ENCODE measurements at regions not wholly inside any gene's neighbourhood (a gene's known extent, or its start where the extent isn't known, plus 50 kb on each side); places are given as distances from the start of the nearest gene placed in this dataset.
"Not testable (repeated sequence)": the region's sequence is repeated elsewhere in the genome, so short reads cannot be mapped to it uniquely, and the experiment has no call there.

DNA sequence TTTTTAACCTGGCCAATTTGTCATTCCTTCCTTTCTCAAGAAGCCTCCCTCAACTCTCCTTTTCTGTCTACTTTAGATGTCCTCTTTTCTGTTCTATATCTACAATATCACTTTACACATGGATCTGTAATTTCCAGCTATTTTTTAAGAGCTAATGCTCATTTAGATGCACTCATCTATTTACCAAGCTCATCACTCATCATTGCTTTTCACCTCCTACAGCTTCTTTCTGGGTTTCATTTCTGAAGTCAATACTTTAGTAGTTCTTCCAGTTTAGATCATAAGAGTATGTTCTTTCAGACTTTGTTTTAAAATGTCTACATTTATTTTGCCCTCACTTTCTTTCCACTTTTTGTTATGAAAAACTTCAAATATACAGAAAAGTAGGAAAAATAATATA lies 466.9 kb downstream of the MID1IP1 start:
- in situ Hi-C loops (cut with HindIII; ENCODE audit: low sequenced_read_pairs), result no loop called here
- TF ChIP-seq, protein P1, sequence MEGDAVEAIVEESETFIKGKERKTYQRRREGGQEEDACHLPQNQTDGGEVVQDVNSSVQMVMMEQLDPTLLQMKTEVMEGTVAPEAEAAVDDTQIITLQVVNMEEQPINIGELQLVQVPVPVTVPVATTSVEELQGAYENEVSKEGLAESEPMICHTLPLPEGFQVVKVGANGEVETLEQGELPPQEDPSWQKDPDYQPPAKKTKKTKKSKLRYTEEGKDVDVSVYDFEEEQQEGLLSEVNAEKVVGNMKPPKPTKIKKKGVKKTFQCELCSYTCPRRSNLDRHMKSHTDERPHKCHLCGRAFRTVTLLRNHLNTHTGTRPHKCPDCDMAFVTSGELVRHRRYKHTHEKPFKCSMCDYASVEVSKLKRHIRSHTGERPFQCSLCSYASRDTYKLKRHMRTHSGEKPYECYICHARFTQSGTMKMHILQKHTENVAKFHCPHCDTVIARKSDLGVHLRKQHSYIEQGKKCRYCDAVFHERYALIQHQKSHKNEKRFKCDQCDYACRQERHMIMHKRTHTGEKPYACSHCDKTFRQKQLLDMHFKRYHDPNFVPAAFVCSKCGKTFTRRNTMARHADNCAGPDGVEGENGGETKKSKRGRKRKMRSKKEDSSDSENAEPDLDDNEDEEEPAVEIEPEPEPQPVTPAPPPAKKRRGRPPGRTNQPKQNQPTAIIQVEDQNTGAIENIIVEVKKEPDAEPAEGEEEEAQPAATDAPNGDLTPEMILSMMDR (IDR thresholded peaks at IDR 0.05; ENCODE audit: low read depth, low read length), result no peak
- no peak overlapping the region for H3K4me3 ChIP-seq (ENCODE audit: low read depth, low read length)
- no peak for DNase-seq (ENCODE audit: low read depth, low spot score)

DNA sequence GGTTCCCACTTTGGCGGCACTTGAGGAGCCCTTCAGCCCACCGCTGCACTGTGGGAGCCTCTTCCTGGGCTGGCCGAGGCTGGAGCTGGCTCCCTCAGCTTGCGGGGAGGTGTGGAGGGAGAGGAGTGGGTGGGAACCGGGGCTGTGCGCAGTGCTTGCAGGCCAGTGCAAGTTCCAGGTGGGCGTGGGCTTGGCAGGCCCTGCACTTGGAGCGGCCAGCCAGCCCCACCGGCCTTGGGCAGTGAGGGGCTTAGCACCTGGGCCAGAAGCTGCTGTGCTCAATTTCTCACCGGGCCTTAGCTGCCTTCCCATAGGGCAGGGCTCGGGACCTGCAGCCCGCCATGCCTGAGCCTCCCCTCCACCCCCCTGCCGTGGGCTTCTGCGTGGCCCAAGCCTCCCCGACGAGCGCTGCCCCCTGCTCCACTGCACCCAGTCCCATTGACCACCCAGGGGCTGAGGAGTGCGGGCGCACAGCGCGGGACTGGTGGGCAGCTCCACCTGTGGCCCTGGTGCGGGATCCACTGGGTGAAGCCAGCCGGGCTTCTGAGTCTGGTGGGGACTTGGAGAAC lies 474.3 kb downstream of the MID1IP1 start:
- no peak overlapping the region for H3K4me3 ChIP-seq (ENCODE audit: low read depth, low read length)
- in situ Hi-C loops (cut with HindIII; ENCODE audit: low sequenced_read_pairs), result no loop called here
- no peak for DNase-seq (ENCODE audit: low read depth, low spot score)
- TF ChIP-seq, protein P1 (IDR thresholded peaks at IDR 0.05; ENCODE audit: low read depth, low read length), result no peak

DNA sequence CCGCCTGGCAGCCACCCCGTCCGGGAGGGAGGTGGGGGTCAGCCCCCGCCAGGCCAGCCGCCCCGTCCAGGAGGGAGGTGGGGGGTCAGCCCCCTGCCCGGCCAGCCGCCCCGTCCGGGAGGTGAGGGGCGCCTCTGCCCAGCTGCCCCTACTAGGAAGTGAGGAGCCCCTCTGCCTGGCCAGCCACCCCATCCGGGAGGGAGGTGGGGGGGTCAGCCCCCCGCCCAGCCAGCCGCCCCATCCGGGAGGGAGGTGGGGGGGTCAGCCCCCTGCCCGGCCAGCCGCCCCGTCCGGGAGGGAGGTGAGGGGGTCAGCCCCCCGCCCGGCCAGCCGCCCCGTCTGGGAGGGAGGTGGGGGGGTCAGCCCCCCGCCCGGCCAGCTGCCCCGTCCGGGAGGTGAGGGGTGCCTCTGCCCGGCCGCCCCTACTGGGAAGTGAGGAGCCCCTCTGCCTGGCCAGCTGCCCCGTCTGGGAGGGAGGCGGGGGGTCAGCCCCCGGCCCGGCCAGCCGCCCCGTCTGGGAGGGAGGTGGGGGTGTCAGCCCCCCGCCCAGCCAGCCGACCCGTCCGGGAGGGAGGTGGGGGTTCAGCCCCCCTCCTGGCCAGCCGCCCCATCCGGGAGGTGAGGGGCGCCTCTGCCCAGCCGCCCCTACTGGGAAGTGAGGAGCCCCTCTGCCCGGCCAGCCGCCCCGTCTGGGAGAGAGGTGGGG lies 476.6 kb downstream of the MID1IP1 start:
- DNase-seq (ENCODE audit: low read depth, low spot score); in situ Hi-C loops (cut with HindIII; ENCODE audit: low sequenced_read_pairs): not testable (repeated sequence)

DNA sequence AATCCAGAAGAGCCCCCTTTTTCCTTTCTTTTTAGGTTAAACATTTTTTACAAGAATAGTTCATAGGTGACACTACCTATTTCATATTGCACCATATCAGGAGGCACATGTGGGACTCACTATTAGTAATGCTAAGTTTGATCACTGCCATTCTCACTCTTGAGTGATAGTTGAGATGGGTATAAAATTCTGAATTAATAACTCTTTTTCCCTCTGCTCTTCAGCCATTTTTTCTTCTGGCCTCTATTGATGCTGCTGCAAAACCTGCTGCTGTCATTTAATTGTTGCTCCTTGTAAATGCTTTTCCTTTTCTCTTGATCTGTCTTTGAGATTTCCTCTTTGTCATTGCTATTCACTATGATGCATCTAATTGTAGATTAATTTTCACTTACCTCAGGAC lies 482.0 kb downstream of the MID1IP1 start:
- TF ChIP-seq, protein P1 (IDR thresholded peaks at IDR 0.05; ENCODE audit: low read depth, low read length), result no peak
- in situ Hi-C loops (cut with HindIII; ENCODE audit: low sequenced_read_pairs), result no loop called here
- no peak overlapping the region for H3K4me3 ChIP-seq (ENCODE audit: low read depth, low read length)
- no peak for DNase-seq (ENCODE audit: low read depth, low spot score)

More for the DNA sequence above, 476.6 kb downstream of the MID1IP1 start:
- not testable (repeated sequence) for H3K4me3 ChIP-seq (ENCODE audit: low read depth, low read length)

DNA sequence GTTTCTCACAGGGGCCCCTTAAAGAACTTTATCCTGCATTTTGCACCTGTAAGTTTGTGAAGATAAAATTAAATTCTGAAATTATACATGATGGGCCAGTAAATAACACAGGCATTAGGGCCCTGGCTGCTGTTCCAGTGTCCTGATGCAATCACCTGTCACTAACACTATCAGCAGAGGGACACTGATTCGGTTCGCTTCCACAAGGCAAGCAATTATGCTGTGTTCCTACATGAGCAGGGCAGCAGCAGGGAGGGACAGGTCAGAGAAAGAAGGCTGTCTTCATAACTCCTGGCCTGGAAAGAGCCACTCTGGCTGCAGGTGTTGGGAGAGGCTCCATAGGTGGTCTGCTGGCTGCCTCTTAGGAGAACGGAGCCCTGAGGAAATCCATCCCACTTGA lies 487.3 kb downstream of the MID1IP1 start:
- TF ChIP-seq, protein P1 (IDR thresholded peaks at IDR 0.05; ENCODE audit: low read depth, low read length), result no peak
- DNase-seq (ENCODE audit: low read depth, low spot score), result no peak
- in situ Hi-C loops (cut with HindIII; ENCODE audit: low sequenced_read_pairs), result no loop called here
- H3K4me3 ChIP-seq (ENCODE audit: low read depth, low read length), result no peak overlapping the region

DNA sequence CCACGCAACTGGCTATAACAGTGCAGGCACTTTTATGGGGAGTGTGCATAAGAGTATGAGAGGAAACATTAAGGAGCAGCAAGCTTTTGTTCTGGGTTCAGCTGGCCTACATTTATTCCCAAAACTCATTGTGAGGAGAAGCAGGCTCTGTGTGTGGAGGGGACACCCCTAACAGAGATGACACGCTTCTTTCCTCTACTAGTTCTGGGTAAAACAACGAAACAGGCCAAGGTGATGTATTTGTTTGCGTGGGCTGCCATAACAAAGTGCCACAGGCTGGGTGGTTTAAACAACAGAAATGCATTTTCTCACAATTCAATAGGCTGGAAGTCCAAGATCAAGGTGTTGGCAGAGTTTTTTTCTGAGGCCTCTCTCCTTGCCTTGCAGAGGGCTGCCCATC lies 488.6 kb downstream of the MID1IP1 start:
- H3K4me3 ChIP-seq (ENCODE audit: low read depth, low read length), result no peak overlapping the region
- no peak for DNase-seq (ENCODE audit: low read depth, low spot score)
- TF ChIP-seq, protein P1 (IDR thresholded peaks at IDR 0.05; ENCODE audit: low read depth, low read length), result no peak
- in situ Hi-C loops (cut with HindIII; ENCODE audit: low sequenced_read_pairs), result no loop called here

DNA sequence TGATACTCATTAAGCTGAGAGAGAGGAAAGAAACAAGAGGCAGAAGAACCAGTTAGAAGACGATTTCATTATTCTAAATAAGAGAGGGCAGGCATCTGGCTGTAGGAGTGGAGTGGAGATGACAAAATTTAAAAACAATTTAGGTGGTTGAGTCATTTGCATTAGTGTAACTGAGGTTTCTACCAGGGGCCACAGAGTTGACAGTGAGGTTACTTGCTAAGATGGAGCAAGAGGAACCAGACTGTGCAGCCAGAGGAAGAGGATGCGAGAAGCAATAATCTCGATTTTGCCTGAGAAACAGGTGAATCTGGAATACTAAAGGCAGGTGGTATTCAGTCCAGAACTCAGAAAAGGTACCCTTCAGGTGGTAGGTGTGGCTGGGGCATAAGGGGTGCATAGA lies 491.9 kb downstream of the MID1IP1 start:
- no peak overlapping the region for H3K4me3 ChIP-seq (ENCODE audit: low read depth, low read length)
- in situ Hi-C loops (cut with HindIII; ENCODE audit: low sequenced_read_pairs), result no loop called here
- no peak for DNase-seq (ENCODE audit: low read depth, low spot score)
- TF ChIP-seq, protein P1 (IDR thresholded peaks at IDR 0.05; ENCODE audit: low read depth, low read length), result no peak
